ENCODE measurements at regions not wholly inside any gene's neighbourhood (a gene's known extent, or its start where the extent isn't known, plus 50 kb on each side); places are given as distances from the start of the nearest gene placed in this dataset.

DNA sequence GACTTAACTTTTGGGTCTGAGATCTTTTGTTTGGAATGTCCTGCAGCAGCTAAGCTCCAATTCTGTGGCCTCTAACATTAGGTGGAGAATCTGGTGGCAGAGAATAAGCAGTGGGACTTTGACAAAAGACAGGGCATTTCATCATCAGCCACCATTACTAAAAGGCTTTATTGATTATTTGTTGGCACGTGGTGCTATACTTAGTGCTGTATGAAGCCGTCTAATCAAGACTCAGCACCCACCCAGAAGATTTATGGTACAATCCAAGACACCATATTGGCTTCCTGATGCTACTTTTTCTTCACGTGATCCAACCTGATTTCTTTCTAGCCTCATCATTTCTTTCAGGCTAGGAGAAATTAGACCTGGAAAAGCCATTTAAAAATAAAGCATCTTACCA, 80.7 kb upstream of the GRAMD1B start:
- Histone ChIP-seq H3K4me1 (ENCODE audit: insufficient read depth) (peaks cover 17% of the 10 kb centered on the region), H3K27ac (ENCODE audit: low read depth) (no peak overlapping the region), H3K79me2 (replicated peaks; ENCODE audit: insufficient read depth) (no peaks in the 10 kb centered on the region), H3K4me2 (no peak overlapping the region), H3K9me2 (ENCODE audit: insufficient read depth) (peaks cover 3% of the 10 kb centered on the region), H3K27me3 (ENCODE audit: insufficient read depth) (no peaks in the 10 kb centered on the region), H4K20me1 (replicated peaks; ENCODE audit: insufficient read depth) (no peaks in the 10 kb centered on the region), H3F3A (replicated peaks; ENCODE audit: low read depth) (no peaks in the 10 kb centered on the region), H3K4me3 (no peak overlapping the region), H3K36me3 (ENCODE audit: insufficient read depth) (no peaks in the 10 kb centered on the region), H2AFZ (no peak overlapping the region)
- no peak overlapping the region for H3K27ac Mint-ChIP-seq
- no peaks in the 10 kb centered on the region for H3K9me3 Mint-ChIP-seq
- DNase-seq (ENCODE audit: low spot score) (no peak), ATAC-seq (no peak)
- peaks cover 3% of the 10 kb centered on the region for H3K27me3 Mint-ChIP-seq (ENCODE audit: insufficient read depth, low read depth, poor library complexity)
- no peak for TF ChIP-seq ZNF331 (CRISPR knock-in tag; IDR thresholded peaks at IDR 0.05; ENCODE audit: low read depth)
- TF ChIP-seq, protein P1, sequence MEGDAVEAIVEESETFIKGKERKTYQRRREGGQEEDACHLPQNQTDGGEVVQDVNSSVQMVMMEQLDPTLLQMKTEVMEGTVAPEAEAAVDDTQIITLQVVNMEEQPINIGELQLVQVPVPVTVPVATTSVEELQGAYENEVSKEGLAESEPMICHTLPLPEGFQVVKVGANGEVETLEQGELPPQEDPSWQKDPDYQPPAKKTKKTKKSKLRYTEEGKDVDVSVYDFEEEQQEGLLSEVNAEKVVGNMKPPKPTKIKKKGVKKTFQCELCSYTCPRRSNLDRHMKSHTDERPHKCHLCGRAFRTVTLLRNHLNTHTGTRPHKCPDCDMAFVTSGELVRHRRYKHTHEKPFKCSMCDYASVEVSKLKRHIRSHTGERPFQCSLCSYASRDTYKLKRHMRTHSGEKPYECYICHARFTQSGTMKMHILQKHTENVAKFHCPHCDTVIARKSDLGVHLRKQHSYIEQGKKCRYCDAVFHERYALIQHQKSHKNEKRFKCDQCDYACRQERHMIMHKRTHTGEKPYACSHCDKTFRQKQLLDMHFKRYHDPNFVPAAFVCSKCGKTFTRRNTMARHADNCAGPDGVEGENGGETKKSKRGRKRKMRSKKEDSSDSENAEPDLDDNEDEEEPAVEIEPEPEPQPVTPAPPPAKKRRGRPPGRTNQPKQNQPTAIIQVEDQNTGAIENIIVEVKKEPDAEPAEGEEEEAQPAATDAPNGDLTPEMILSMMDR (conservative IDR thresholded peaks at IDR 0.05; ENCODE audit: low read depth in 2 of 2): no peak
- TF ChIP-seq CREB1 (CRISPR knock-in tag; IDR thresholded peaks at IDR 0.05; ENCODE audit: low read depth): no peak
- TF ChIP-seq STAT1 (IDR thresholded peaks at IDR 0.05; ENCODE audit: unreplicated experiment): no peak
- TF ChIP-seq EZH2 (IDR thresholded peaks at IDR 0.05; ENCODE audit: low read depth, unreplicated experiment): no peak
- TF ChIP-seq POLR2AphosphoS5 (IDR thresholded peaks at IDR 0.05; ENCODE audit: low read depth): no peak
- TF ChIP-seq, protein P2, sequence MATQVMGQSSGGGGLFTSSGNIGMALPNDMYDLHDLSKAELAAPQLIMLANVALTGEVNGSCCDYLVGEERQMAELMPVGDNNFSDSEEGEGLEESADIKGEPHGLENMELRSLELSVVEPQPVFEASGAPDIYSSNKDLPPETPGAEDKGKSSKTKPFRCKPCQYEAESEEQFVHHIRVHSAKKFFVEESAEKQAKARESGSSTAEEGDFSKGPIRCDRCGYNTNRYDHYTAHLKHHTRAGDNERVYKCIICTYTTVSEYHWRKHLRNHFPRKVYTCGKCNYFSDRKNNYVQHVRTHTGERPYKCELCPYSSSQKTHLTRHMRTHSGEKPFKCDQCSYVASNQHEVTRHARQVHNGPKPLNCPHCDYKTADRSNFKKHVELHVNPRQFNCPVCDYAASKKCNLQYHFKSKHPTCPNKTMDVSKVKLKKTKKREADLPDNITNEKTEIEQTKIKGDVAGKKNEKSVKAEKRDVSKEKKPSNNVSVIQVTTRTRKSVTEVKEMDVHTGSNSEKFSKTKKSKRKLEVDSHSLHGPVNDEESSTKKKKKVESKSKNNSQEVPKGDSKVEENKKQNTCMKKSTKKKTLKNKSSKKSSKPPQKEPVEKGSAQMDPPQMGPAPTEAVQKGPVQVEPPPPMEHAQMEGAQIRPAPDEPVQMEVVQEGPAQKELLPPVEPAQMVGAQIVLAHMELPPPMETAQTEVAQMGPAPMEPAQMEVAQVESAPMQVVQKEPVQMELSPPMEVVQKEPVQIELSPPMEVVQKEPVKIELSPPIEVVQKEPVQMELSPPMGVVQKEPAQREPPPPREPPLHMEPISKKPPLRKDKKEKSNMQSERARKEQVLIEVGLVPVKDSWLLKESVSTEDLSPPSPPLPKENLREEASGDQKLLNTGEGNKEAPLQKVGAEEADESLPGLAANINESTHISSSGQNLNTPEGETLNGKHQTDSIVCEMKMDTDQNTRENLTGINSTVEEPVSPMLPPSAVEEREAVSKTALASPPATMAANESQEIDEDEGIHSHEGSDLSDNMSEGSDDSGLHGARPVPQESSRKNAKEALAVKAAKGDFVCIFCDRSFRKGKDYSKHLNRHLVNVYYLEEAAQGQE (IDR thresholded peaks at IDR 0.05; ENCODE audit: unreplicated experiment): no peak
- TF ChIP-seq, protein P3, sequence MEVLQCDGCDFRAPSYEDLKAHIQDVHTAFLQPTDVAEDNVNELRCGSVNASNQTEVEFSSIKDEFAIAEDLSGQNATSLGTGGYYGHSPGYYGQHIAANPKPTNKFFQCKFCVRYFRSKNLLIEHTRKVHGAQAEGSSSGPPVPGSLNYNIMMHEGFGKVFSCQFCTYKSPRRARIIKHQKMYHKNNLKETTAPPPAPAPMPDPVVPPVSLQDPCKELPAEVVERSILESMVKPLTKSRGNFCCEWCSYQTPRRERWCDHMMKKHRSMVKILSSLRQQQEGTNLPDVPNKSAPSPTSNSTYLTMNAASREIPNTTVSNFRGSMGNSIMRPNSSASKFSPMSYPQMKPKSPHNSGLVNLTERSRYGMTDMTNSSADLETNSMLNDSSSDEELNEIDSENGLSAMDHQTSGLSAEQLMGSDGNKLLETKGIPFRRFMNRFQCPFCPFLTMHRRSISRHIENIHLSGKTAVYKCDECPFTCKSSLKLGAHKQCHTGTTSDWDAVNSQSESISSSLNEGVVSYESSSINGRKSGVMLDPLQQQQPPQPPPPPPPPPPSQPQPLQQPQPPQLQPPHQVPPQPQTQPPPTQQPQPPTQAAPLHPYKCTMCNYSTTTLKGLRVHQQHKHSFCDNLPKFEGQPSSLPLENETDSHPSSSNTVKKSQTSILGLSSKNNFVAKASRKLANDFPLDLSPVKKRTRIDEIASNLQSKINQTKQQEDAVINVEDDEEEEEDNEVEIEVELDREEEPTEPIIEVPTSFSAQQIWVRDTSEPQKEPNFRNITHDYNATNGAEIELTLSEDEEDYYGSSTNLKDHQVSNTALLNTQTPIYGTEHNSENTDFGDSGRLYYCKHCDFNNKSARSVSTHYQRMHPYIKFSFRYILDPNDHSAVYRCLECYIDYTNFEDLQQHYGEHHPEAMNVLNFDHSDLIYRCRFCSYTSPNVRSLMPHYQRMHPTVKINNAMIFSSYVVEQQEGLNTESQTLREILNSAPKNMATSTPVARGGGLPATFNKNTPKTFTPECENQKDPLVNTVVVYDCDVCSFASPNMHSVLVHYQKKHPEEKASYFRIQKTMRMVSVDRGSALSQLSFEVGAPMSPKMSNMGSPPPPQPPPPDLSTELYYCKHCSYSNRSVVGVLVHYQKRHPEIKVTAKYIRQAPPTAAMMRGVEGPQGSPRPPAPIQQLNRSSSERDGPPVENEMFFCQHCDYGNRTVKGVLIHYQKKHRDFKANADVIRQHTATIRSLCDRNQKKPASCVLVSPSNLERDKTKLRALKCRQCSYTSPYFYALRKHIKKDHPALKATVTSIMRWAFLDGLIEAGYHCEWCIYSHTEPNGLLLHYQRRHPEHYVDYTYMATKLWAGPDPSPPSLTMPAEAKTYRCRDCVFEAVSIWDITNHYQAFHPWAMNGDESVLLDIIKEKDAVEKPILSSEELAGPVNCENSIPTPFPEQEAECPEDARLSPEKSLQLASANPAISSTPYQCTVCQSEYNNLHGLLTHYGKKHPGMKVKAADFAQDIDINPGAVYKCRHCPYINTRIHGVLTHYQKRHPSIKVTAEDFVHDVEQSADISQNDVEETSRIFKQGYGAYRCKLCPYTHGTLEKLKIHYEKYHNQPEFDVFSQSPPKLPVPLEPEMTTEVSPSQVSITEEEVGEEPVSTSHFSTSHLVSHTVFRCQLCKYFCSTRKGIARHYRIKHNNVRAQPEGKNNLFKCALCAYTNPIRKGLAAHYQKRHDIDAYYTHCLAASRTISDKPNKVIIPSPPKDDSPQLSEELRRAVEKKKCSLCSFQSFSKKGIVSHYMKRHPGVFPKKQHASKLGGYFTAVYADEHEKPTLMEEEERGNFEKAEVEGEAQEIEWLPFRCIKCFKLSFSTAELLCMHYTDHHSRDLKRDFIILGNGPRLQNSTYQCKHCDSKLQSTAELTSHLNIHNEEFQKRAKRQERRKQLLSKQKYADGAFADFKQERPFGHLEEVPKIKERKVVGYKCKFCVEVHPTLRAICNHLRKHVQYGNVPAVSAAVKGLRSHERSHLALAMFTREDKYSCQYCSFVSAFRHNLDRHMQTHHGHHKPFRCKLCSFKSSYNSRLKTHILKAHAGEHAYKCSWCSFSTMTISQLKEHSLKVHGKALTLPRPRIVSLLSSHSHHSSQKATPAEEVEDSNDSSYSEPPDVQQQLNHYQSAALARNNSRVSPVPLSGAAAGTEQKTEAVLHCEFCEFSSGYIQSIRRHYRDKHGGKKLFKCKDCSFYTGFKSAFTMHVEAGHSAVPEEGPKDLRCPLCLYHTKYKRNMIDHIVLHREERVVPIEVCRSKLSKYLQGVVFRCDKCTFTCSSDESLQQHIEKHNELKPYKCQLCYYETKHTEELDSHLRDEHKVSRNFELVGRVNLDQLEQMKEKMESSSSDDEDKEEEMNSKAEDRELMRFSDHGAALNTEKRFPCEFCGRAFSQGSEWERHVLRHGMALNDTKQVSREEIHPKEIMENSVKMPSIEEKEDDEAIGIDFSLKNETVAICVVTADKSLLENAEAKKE (CRISPR knock-in tag; IDR thresholded peaks at IDR 0.05): no peak
- no peak for TF ChIP-seq EZH2phosphoT487 (IDR thresholded peaks at IDR 0.05; ENCODE audit: unreplicated experiment)
- TF ChIP-seq ZNF114 (CRISPR knock-in tag; IDR thresholded peaks at IDR 0.05): no peak
- no peak overlapping the region for H3K4me3 Mint-ChIP-seq
- peaks cover 17% of the 10 kb centered on the region for H3K4me1 Mint-ChIP-seq
- H3K36me3 Mint-ChIP-seq (ENCODE audit: low read depth): no peaks in the 10 kb centered on the region
